Activated CD4-positive, alpha-beta memory T cell treated with anti-CD3 and anti-CD28 coated beads, Interleukin-2, amount 10 ng/mL, durations not matched to agents 7 days and 5 days (primary cell): ENCODE measurements at regions not wholly inside any gene's neighbourhood (a gene's known extent, or its start where the extent isn't known, plus 50 kb on each side); places are given as distances from the start of the nearest gene placed in this dataset.

Experiments used
- CTCF ChIA-PET: fragments of 350-600 bp; sonication (Branson Sonifier 250); formaldehyde crosslinking; loops from one replicate; lab custom pipeline; 2021; ENCODE audit warnings: antibody characterized with exemption, inconsistent platforms; lab: Charles Lee
- POLR2A ChIA-PET: fragments of 350-600 bp; sonication (Branson Sonifier 250); formaldehyde crosslinking; loops from one replicate; lab custom pipeline; 2021; ENCODE audit warnings: antibody characterized with exemption; lab: Charles Lee
- DNase-seq: peaks from one replicate; pipeline ENCODE4 v3.0.0-alpha.2; 2020
- H3K27ac Mint-ChIP-seq: one replicate; pipeline ENCODE4 v1.8.0; 2021; ENCODE audit warnings: mild to moderate bottlenecking, mixed read lengths
- H3K27me3 Mint-ChIP-seq: one replicate; pipeline ENCODE4 v1.8.0; 2021; ENCODE audit warnings: mixed read lengths
- H3K36me3 Mint-ChIP-seq: one replicate; pipeline ENCODE4 v1.8.0; 2021; ENCODE audit warnings: low read depth, mixed read lengths
- H3K4me1 Mint-ChIP-seq: one replicate; pipeline ENCODE4 v1.8.0; 2021; ENCODE audit warnings: mixed read lengths
- H3K4me3 Mint-ChIP-seq: one replicate; pipeline ENCODE4 v1.8.0; 2021; ENCODE audit warnings: mild to moderate bottlenecking, mixed read lengths
- H3K9me3 Mint-ChIP-seq: one replicate; pipeline ENCODE4 v1.8.0; 2021; ENCODE audit warnings: mixed read lengths

DNA sequence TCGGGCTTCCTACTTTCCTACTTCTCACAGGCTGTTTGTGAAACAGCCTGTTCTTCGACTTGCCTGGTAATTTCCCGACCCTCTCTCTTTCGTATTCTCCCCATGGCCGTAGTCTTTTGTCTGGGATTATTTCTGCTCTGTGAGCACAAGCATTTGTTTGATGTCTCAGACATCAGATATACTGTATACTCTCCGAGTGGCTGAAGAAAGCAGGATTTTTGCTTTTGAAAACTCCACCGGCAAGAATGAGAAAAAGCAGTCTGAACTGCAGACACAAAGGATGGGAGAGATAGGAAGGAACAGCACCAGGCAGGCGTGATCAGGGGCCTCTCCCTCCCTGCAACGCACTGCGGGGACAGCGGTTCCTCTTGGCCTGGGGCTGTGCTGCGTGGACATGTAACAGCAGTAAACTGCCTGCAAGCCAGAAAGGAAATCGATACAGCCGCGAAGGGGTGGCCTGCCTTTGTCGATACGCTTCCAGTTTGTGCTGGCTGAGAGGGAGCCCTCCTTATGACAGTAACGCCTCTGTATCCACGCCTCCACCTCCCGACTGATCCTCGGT is 313.9 kb upstream of the TLE4 start:
- ChIA-PET POLR2A (no interaction called here), CTCF (no interaction called here)
- DNase-seq: no peak
- Mint-ChIP-seq H3K9me3 (no peaks in the 10 kb centered on the region), H3K4me3 (no peak overlapping the region), H3K27ac (no peak overlapping the region), H3K4me1 (no peaks in the 10 kb centered on the region), H3K36me3 (no peaks in the 10 kb centered on the region), H3K27me3 (peaks cover 2% of the 10 kb centered on the region)

GRCh38 chr9:79259858-79260257 is 311.9 kb upstream of the TLE4 start:
- no peaks in the 10 kb centered on the region for H3K36me3 Mint-ChIP-seq
- H3K4me1 Mint-ChIP-seq: no peaks in the 10 kb centered on the region
- peaks cover 2% of the 10 kb centered on the region for H3K27me3 Mint-ChIP-seq
- H3K27ac Mint-ChIP-seq: no peak overlapping the region
- no peak for DNase-seq
- H3K4me3 Mint-ChIP-seq: no peak overlapping the region
- POLR2A ChIA-PET: no interaction called here
- CTCF ChIA-PET: no interaction called here
- no peaks in the 10 kb centered on the region for H3K9me3 Mint-ChIP-seq

GRCh38 chr9:79263628-79264027 is 308.1 kb upstream of the TLE4 start:
- no peaks in the 10 kb centered on the region for H3K4me1 Mint-ChIP-seq
- DNase-seq: no peak
- H3K27me3 Mint-ChIP-seq: peaks cover 2% of the 10 kb centered on the region
- CTCF ChIA-PET: no interaction called here
- no peaks in the 10 kb centered on the region for H3K9me3 Mint-ChIP-seq
- H3K27ac Mint-ChIP-seq: no peak overlapping the region
- POLR2A ChIA-PET: no interaction called here
- no peaks in the 10 kb centered on the region for H3K36me3 Mint-ChIP-seq
- no peak overlapping the region for H3K4me3 Mint-ChIP-seq

DNA sequence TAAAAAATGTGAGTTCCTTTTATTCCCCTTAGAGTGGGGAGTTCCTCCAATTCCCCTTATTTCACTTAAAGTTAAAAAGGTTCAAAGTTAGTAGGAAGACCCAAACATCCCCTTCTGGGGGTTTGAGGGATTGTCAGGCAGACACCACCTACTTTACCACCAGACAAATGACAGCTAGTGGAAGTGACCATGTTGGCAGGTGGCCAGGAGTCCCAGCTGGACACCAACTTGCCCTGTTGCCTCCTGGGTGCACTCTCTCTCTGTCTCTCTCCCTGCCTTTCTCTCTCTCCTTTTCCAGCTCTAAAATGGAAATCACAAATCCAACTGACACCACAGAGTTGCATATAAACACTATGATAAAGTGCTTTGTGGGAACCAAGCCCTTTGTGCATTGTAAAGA is 307.7 kb upstream of the TLE4 start:
- Mint-ChIP-seq H3K4me3 (no peak overlapping the region), H3K9me3 (no peaks in the 10 kb centered on the region), H3K27ac (no peak overlapping the region), H3K27me3 (peaks cover 2% of the 10 kb centered on the region), H3K36me3 (no peaks in the 10 kb centered on the region), H3K4me1 (no peaks in the 10 kb centered on the region)
- ChIA-PET POLR2A (no interaction called here), CTCF (no interaction called here)
- DNase-seq: no peak

GRCh38 chr9:79264511-79265355 is 307.0 kb upstream of the TLE4 start:
- ChIA-PET POLR2A (no interaction called here), CTCF (no interaction called here)
- Mint-ChIP-seq H3K4me3 (no peak overlapping the region), H3K27ac (no peak overlapping the region), H3K27me3 (peaks cover 2% of the 10 kb centered on the region), H3K36me3 (no peaks in the 10 kb centered on the region), H3K9me3 (no peaks in the 10 kb centered on the region), H3K4me1 (no peaks in the 10 kb centered on the region)
- no peak for DNase-seq

DNA sequence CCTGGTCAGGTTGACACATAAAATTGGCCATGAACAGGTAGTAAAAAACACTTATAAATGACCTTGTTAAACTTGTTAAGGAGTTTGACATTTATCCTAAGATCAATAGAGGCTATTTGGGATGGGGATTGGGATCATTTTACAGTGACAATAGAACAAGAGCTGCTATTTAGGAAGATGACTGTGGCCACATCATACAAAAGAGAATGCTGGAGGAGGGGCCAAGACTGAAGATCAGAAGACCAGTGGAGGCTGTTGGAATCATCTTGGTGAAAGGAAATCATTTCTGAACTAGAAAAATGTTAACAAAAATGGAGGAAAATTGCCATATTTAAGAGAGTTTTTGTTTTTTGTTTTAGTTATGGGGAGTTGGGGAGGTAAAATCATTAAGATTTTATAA is 304.8 kb upstream of the TLE4 start:
- no peaks in the 10 kb centered on the region for H3K36me3 Mint-ChIP-seq
- H3K9me3 Mint-ChIP-seq: no peaks in the 10 kb centered on the region
- no peak overlapping the region for H3K4me3 Mint-ChIP-seq
- no peaks in the 10 kb centered on the region for H3K27me3 Mint-ChIP-seq
- POLR2A ChIA-PET: no interaction called here
- no peak overlapping the region for H3K27ac Mint-ChIP-seq
- no peaks in the 10 kb centered on the region for H3K4me1 Mint-ChIP-seq
- CTCF ChIA-PET: no interaction called here
- no peak for DNase-seq

DNA sequence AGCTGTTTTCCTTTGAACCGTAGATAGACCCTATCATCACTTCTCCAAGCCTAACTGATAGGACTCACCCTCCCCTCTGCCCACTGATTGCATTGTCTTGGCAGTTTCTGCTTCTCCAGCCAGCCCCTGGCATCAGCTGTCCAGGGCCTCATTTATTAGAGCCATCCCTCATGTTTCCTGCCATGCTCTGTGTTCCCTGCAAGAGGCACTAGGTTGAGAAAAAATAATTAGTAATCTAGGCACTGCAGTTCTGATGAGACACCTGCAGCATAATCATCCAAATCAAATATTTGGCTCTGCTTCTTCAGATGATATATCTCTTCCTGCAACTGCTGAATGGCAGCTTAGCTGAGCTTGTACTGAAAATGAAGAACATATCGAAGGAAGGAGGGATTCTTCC is 303.0 kb upstream of the TLE4 start:
- DNase-seq: no peak
- Mint-ChIP-seq H3K4me1 (no peaks in the 10 kb centered on the region), H3K27me3 (no peaks in the 10 kb centered on the region), H3K9me3 (no peaks in the 10 kb centered on the region), H3K4me3 (no peak overlapping the region), H3K27ac (no peak overlapping the region), H3K36me3 (no peaks in the 10 kb centered on the region)
- ChIA-PET POLR2A (no interaction called here), CTCF (no interaction called here)

GRCh38 chr9:79273311-79273710 is 298.5 kb upstream of the TLE4 start:
- no peaks in the 10 kb centered on the region for H3K27me3 Mint-ChIP-seq
- ChIA-PET POLR2A (no interaction called here), CTCF (no interaction called here)
- no peaks in the 10 kb centered on the region for H3K9me3 Mint-ChIP-seq
- H3K4me3 Mint-ChIP-seq: no peak overlapping the region
- no peaks in the 10 kb centered on the region for H3K36me3 Mint-ChIP-seq
- no peak for DNase-seq
- no peaks in the 10 kb centered on the region for H3K4me1 Mint-ChIP-seq
- H3K27ac Mint-ChIP-seq: no peak overlapping the region

DNA sequence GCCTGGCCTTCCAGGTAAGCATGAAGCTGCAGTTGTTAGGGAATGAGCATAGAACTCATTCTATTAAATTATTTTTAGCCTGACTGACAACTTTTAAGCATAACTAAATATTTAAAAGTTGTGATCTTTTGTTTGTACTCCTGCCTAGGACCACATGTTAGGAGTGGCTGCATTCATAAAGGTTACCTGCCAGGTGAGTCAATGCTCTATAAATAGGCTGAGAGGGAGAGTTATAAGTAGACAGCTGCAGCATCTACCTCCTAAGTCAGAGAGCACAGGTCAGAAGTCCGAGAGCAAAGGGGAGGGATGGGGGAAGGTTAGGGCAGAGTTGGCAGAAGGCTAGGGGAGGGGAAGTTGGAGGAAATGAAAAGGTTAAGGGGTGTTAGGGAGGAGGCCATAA is 292.4 kb upstream of the TLE4 start:
- no peak overlapping the region for H3K4me3 Mint-ChIP-seq
- POLR2A ChIA-PET: no interaction called here
- no peak overlapping the region for H3K27ac Mint-ChIP-seq
- H3K27me3 Mint-ChIP-seq: no peaks in the 10 kb centered on the region
- no peak for DNase-seq
- no peaks in the 10 kb centered on the region for H3K4me1 Mint-ChIP-seq
- no peaks in the 10 kb centered on the region for H3K9me3 Mint-ChIP-seq
- H3K36me3 Mint-ChIP-seq: no peaks in the 10 kb centered on the region
- CTCF ChIA-PET: no interaction called here

GRCh38 chr9:79280691-79281090 is 291.1 kb upstream of the TLE4 start:
- Mint-ChIP-seq H3K4me3 (no peak overlapping the region), H3K4me1 (no peaks in the 10 kb centered on the region), H3K27me3 (no peaks in the 10 kb centered on the region), H3K36me3 (no peaks in the 10 kb centered on the region), H3K27ac (no peak overlapping the region), H3K9me3 (no peaks in the 10 kb centered on the region)
- POLR2A ChIA-PET: no interaction called here
- CTCF ChIA-PET: no interaction called here
- DNase-seq: no peak

DNA sequence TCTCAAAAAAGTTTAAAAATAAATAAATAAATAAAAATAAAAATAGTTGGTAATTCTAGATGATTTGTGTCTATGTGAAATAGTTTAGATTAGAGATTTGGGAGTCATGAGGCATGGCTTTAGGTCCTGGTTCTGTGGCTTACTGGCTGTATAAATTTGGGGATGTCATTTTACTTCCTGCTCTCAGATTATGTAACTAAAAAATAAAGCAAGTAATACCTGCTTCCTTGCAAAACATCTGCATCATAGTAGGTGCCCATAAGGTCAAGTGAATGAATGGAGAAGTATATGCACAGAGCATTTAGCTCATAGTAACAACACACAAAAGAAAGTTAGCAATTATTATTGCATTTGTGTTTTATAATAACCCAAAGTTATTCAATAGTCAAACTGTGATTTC is 287.7 kb upstream of the TLE4 start:
- no peak for DNase-seq
- CTCF ChIA-PET: no interaction called here
- no peaks in the 10 kb centered on the region for H3K4me1 Mint-ChIP-seq
- H3K9me3 Mint-ChIP-seq: no peaks in the 10 kb centered on the region
- no peak overlapping the region for H3K27ac Mint-ChIP-seq
- no peaks in the 10 kb centered on the region for H3K27me3 Mint-ChIP-seq
- no peak overlapping the region for H3K4me3 Mint-ChIP-seq
- no peaks in the 10 kb centered on the region for H3K36me3 Mint-ChIP-seq
- POLR2A ChIA-PET: no interaction called here

GRCh38 chr9:79286992-79287707 is 284.6 kb upstream of the TLE4 start:
- H3K4me1 Mint-ChIP-seq: no peaks in the 10 kb centered on the region
- CTCF ChIA-PET: no interaction called here
- no peaks in the 10 kb centered on the region for H3K9me3 Mint-ChIP-seq
- H3K27ac Mint-ChIP-seq: no peak overlapping the region
- H3K4me3 Mint-ChIP-seq: no peak overlapping the region
- POLR2A ChIA-PET: no interaction called here
- H3K36me3 Mint-ChIP-seq: no peaks in the 10 kb centered on the region
- no peak for DNase-seq
- H3K27me3 Mint-ChIP-seq: no peaks in the 10 kb centered on the region

- ChIA-PET CTCF (no interaction called here), POLR2A (no interaction called here)
- DNase-seq: no peak
- H3K27ac Mint-ChIP-seq: no peak overlapping the region
- no peaks in the 10 kb centered on the region for H3K27me3 Mint-ChIP-seq
- no peaks in the 10 kb centered on the region for H3K36me3 Mint-ChIP-seq
- no peak overlapping the region for H3K4me3 Mint-ChIP-seq
- H3K9me3 Mint-ChIP-seq: no peaks in the 10 kb centered on the region
- H3K4me1 Mint-ChIP-seq: no peaks in the 10 kb centered on the region
Measured at GRCh38 chr9:79287708-79288290, 284.0 kb upstream of the TLE4 start.
